HG02798 (cell line): ENCODE measurements at regions not wholly inside any gene's neighbourhood (a gene's known extent, or its start where the extent isn't known, plus 50 kb on each side); places are given as distances from the start of the nearest gene placed in this dataset.
"Not testable (repeated sequence)": the region's sequence is repeated elsewhere in the genome, so short reads cannot be mapped to it uniquely, and the experiment has no call there.

Experiments used
- ATAC-seq: cut with Tn5 transposase; IDR thresholded peaks from one replicate; pipeline ENCODE4 v1.9.1; 2021; ENCODE audit warnings: mild to moderate bottlenecking; ENCODE audit not compliant: unreplicated experiment, poor library complexity

DNA sequence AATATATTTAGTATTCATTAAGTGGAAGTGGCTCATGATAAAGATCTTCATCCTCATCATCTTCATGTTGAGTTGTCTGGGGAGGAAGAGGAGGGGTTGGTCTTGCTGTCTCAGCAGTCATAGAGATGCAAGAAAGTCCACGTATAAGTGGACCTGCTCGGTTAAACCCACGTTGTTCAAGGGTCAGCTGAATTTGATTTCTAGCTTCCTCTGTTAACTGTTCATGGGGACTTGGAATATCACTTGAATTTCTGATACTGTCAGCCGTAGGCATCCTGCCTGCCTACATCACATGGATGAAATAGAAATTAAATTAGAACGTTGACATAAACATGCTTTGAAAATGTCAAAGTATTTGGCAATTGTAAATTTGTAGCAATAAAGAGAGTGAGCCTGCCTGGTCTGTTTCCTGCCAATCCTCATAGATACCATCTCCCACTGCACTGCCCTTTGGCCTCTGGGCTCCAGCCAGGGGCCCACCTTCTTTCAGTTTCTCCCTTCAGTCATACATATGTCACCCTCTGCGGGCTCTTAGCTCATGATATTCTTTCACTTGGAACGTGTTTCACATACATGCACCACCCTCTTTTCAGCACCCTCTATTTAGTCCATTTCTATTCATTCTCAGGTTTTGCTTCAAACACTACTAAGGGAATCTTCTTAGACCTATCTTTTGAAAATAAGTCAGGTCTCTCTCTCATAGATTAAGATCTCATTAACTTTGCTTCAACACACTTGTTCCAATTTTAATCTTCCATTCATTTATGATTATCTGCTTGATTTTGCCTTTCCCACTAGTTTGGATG, 376.3 kb downstream of the IPMK start:
- ATAC-seq = peak; percentile 64

GRCh38 chr10:57890691-57891090, 377.0 kb downstream of the IPMK start:
- no peak for ATAC-seq

DNA sequence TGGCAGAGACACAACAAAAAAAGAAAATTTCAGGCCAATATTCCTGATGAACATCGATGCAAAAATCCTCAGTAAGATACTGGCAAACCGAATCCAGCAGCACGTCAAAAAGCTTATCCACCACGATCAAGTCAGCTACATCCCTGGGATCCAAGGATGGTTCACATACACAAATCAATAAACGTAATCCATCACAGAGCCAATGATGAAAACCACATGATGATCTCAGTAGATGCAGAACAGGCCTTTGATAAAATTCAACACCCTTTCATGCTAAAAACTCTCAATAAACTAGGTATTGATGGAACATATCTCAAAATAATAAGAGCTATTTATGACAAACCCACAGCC, 382.1 kb downstream of the IPMK start:
- not testable (repeated sequence) for ATAC-seq

- no peak for ATAC-seq
Measured at GRCh38 chr10:57884965-57885617, 382.6 kb downstream of the IPMK start.

DNA sequence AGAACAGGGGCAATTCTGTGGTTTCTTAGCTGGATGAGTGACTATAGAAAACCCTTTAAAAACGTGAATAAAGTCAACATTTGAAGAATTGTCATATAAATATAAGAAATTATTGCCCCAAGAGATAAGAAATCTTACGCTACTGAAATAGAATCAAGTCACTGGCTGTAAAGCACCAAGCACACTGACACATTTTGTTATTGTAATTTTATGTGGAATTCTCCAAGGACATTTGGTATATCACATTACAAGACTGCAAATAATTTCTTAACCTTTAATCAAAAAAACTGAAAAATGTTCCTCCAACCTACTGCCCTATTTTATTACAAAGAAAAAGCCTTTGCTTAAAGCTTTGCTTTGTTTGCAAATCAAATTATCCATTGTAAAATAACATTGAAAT, 383.3 kb downstream of the IPMK start:
- ATAC-seq = no peak

GRCh38 chr10:57880446-57881227, 387.1 kb downstream of the IPMK start:
- ATAC-seq = no peak

DNA sequence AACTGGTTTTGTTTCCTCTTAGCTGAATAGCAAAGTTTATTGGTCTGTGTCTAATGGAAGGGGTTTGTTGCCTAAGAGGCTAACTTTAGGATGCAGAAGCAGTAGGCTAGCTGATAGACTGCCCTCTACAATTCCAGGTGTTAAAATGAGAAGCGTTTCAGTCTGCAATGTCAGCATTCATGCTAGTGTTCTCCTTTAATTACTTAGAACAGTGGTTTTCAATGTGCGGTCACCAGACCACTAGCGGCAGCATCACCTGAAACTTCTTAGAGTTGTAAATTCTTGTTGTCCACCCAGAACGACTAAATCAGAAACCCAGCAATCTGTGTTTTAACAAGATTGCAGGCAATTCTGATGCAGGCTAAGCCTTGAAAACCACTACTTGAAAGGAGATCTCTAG, 392.9 kb downstream of the IPMK start:
- ATAC-seq = no peak

GRCh38 chr10:57867241-57867640, 400.5 kb downstream of the IPMK start:
- ATAC-seq = no peak

DNA sequence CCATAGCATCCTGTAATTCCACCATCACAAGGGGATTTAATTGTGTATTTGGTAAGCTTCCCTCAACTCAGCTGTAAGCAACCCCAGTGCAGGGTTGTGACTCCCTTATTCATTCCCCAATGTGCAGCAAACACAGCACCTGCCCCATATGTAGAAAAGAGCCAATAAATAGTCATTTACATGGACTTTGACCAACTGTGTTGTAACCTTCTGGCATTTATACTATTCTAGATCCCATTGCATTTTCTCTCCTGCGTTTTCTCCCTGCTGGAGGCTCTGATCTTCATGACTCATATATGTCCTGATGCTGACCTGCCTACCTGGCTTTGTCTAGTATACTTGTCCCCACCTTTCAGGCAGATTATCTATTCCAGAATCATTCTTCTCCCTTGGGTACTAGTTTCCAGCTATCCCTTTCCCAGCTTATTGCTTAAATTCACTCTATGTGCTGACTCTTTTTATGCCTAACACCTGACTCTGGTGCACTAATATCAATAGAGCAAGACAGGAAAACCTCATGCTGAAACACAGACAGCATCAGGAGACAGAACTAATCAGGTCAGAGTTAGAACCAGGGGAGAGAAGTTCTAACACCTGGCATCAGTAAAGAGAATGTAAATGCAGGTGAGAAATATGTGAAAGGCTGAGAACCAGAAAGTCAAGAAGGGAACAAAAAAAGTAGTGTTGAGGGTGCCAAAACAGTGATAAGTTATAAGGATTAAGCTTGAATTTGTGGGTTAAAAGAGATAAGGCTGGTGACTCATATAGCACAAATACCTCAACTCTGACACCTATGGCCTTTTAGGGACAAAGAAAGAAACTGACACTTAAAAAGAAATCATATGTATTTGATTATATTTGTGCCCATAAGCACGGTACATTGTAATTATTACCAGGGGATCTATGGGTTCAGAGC, 402.7 kb downstream of the IPMK start:
- ATAC-seq = no peak

- no peak for ATAC-seq
Measured at GRCh38 chr10:57849691-57850357, 417.9 kb downstream of the IPMK start.

- ATAC-seq = no peak
Measured at GRCh38 chr10:57846307-57847065, 421.2 kb downstream of the IPMK start.

GRCh38 chr10:57844387-57844998, 423.2 kb downstream of the IPMK start:
- ATAC-seq = no peak

DNA sequence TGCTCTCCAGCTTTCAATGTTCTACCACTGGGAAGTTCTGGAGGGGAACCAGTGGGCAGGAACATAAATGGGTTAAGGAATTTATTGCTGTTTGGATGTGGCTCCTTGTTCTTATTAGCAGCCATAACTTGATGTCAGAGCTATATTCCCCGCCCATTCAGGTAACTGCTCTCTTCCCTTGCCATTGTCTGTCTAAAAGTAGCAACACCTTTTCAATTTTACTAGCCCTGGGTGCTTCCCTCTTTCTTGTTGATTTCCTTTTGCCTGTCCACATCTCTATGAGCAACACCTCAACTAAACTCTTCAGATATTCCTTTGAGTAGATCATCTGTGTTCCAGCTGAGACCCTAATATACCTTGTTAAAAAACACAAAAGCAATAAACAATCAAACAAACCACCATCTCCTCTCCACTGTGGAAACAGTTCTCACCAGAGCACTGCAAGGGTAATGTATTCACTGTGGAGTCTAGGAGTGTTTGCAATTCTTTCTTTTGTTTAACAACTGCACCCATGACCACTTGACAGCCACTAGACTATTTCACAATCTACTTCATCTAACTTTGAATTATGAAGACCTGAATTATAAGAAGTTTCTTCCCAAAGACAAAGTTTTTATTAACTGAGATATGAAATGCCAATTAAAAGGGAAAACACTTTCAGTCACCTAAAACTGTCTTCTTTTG, 436.7 kb downstream of the IPMK start:
- ATAC-seq = no peak

DNA sequence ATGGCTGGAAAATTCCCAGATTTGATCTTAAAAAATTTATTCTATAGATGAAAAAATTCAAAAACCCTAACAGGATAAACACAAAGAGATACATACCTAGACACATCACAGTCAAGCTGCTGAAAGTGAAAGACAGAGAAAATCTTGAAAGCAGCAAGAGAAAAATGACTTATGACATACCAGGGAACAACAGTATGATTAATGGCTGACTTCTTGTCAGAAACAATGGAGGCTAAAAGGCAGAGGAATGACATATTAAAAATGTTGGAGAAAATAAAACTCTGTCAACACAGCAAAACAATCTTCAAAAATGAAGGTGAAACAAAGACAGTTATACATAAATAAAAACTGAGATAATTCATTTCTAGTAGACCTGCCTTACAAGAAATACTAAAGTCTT, 442.7 kb downstream of the IPMK start:
- no peak for ATAC-seq

DNA sequence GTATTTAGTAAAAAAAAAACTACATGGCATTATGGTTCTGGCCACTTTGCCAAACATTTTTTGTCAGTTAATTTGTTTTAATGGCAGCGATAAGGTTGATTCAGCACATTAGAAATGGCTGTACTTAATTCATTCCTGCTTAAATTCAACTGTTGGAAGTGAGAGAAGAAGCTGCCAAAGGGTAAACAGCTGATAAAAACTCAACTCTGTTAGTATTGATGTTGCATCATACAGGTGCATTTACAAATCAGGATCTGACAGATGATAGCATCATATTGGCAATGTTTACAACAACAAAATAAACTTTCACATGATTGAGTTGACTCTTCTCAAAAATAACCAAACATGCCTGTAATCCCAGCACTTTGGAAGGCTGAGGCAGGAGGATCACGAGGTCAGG, 444.3 kb downstream of the IPMK start:
- ATAC-seq = no peak

DNA sequence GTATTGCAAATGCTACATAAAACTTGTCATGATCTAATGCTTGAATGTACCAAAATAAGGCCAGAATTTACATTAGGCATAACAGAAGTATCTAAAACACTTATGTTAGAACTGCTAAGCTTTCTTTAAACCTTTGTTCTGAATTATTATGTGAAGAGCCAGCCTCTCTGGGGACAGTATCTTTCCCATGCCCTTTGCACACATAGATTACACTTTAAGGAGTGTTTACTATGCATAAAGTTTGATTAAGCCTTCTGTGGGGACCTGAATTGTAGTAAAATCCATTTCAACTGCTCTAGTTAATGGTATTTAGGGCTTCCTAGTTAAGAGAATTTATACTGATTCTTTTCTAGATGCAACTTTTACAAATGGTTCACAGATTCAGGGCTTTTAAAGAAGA, 444.7 kb downstream of the IPMK start:
- ATAC-seq = no peak

DNA sequence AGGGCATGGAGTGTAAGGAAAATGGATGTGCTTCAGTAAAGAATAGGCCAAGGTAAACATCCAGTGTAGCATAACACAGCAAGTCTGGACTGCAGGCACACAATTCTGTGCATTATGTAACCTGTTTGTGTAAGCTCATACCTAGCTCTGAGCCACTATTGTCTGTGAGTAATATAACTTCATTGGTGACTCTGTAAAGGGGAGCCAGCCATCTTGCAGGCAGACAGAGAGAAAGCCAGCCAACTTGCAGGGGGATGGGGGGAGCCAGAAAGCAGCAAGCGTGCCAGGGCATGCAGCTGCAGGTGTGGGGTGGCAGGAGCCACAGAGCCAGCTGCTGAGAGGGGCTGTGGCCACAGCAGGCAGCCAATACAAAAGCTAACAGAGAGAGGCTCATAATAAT, 449.2 kb downstream of the IPMK start:
- no peak for ATAC-seq

DNA sequence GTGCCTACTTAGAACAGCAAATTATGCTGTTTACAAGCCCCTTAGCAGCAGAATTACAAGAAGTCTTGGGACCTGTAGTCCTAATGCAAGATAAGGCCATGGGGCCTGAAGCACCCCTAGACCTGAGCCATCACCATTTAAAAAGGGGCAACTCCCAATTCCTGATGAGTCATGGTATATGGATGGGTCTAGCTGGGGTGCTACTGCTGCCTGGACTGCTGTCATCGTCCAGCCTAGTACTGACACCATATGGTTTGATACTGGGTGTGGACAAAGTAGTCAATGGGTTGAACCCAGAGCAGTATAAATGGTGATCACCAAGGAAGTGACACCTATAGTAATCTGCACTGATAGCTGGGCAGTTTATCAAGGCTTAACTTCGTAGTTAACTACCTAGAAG, 450.0 kb downstream of the IPMK start:
- ATAC-seq = no peak
